ENCODE measurements at regions not wholly inside any gene's neighbourhood (a gene's known extent, or its start where the extent isn't known, plus 50 kb on each side); places are given as distances from the start of the nearest gene placed in this dataset.

- TF ChIP-seq EZH2 (IDR thresholded peaks at IDR 0.05; ENCODE audit: insufficient read depth, poor library complexity, severe bottlenecking) (no peak), EZH2phosphoT487 (IDR thresholded peaks at IDR 0.05; ENCODE audit: insufficient read depth, low read depth) (no peak)
Measured at GRCh38 chrX:82029571-82030218, 827.8 kb downstream of the SH3BGRL start.

Measured in GM23248 (cell line).